Kasumi-1 (cell line): ENCODE measurements at regions not wholly inside any gene's neighbourhood (a gene's known extent, or its start where the extent isn't known, plus 50 kb on each side); places are given as distances from the start of the nearest gene placed in this dataset.

Source experiments
- DNase-seq, 2 experiments: peaks; one replicate each; lab custom pipeline; 2025; lab: John Stamatoyannopoulos, UW

DNA sequence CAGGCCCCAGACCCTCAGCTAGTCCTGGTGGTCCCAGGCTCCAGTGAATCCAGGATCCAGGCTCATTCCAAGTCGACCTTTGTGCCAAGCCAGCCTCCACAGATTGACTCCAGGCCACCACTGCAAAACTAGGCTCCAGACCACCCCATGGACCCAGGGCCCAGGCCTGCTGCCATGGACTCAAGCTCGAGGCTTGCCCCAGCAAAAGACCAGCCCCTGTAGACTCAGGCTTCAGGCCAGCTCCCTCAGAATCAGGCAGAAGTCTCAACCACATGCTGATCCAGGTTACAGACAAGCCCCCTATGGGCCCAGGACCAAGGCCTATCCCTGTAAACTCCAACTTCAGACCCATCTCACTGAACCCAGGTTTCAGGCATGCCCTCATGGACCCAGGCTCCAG is 692.4 kb downstream of the PCDH19 start:
- DNase-seq = no peak

GRCh38 chrX:99705701-99706100 is 704.4 kb downstream of the PCDH19 start:
- DNase-seq = no peak

DNA sequence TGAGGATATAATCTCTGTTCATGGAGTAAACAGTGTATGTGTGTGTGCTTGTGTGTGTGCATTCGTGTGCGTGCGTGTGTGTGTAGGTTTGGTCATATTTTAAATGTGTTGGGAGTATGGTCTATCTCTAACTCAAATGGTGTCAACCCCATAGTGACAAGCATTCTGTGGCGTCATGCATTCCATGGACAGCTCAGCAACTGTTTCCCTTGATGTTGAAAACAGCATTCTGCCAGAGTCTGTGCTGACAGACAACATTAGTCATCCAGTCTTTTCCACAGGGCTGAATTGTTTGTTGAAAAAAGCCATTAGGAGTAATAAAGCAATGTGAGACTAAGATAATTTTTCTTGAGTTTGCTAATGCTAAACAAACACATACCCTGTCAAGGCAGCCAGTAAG is 706.6 kb downstream of the PCDH19 start:
- no peak for DNase-seq

- DNase-seq = no peak
These were observed 711.6 kb downstream of the PCDH19 start for GRCh38 chrX:99698451-99698850.

GRCh38 chrX:99663136-99663535 is 746.9 kb downstream of the PCDH19 start:
- DNase-seq = no peak

- DNase-seq = no peak
These were observed 755.9 kb downstream of the PCDH19 start for GRCh38 chrX:99654188-99654587.

DNA sequence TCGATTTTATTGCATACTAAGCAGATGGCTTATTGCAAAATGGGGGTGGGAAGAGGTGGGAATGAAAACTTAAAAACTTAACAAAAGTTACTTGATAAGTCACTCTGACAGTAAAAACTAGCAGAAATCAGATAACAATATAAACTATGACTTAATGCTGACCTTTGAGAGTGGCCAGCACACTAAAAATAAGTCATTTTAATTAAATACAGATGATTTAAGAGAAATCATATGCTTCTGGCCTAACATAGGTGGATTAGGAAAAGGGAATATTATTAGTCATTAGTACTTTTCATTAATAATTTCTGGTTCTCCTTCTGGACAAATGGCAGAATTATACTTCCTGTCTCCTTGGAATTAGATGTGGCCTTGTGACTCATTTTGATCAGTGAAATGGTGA is 756.7 kb downstream of the PCDH19 start:
- DNase-seq = no peak

DNA sequence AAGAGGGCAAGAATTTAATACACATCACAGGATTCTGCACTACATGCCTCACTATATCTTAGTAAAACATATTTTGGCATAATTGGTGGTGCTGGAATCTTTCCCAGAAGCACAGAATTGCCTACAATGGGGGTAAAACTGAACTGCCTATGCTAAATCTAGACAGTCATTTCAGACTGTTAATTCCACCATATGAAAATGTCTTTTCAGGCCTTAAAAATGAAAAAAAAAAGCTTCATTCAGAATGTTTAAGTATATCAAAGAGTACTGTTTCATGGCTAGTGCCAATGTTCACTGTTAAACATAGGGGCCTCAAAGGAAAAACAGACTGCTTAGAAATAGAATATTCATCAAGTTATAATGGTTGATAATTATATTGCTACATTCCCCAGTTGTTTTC is 797.0 kb downstream of the PCDH19 start:
- no peak for DNase-seq

GRCh38 chrX:99603091-99603814 is 806.8 kb downstream of the PCDH19 start:
- no peak for DNase-seq

GRCh38 chrX:99602107-99602506 is 808.0 kb downstream of the PCDH19 start:
- DNase-seq = no peak

GRCh38 chrX:99588936-99589335 is 821.1 kb downstream of the PCDH19 start:
- no peak for DNase-seq

GRCh38 chrX:99572711-99573110 is 837.4 kb downstream of the PCDH19 start:
- DNase-seq = no peak

GRCh38 chrX:99549381-99549780 is 860.7 kb downstream of the PCDH19 start:
- no peak for DNase-seq

DNA sequence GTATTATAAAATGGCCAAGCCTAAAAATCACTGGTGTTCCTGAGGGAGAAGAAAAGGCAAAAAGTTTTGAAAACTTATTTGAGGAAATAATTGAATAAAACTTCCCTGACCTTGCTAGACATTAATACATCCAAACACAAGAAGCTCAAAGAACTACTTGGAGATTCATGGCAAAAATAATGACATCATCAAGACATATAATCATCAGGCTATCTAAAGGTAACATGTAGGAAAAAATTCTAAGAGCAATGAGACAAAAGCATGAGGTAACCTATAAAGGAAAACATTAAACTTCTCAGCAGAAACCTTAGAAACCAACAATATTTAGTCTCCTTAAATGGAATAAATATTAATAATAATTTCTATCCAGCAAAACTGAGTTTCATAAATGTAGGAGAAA is 887.6 kb downstream of the PCDH19 start:
- no peak for DNase-seq

DNA sequence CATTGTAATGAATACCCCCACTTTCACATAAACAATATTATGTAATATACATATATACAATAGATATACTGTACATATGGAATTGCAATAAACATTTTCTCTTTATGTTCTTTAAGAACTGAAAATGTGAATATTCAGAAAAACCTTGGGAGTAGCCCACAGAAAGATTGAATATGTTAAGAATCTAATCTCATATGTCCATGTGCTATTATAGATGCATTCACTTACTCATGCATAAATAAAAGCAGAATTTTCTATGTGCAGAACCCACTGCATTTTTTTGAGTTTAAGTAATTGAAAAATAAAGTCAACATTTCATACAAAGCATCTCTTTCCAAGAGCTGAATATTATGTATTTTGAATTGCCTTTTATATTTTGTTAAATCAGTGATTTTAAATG is 902.3 kb downstream of the PCDH19 start:
- DNase-seq = no peak

GRCh38 chrX:99495453-99495852 is 914.6 kb downstream of the PCDH19 start:
- no peak for DNase-seq

DNA sequence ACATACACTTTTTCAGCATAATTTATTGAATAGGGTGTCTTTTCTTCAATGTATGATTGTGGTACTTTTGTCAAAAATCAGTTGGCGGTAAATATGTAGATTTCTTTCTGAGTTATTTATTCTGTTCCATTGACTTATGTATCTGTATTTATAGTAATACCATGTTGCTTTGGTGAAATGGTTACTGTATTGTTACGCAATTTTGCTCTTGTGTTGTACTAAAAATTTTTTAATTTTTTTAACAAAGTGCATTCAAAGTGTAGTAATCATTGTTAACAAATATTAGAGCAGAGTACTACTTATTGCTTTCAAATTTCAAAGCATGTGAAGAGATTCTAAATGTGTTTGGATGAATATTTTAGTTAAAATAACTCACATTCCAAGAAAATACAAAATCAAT is 915.4 kb downstream of the PCDH19 start:
- no peak for DNase-seq

DNA sequence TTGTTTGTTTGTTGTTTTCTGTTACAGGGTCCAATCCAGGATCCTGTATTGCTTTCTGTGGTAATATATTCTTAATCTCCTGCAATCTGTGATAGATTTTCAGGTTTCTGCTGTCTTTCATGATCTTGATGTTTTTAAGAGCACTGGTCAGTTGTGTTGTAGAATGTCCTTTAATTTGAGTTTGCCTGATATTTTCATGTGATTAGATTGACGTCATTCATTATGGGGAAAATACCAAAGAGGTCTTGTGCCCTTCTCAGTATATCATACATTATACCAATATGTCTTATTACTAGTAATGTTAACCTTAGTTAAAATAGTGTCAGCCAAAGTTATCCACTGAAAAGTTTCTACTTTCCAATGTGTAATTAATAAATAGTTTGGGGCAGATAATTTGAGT is 929.3 kb downstream of the PCDH19 start:
- DNase-seq = no peak

DNA sequence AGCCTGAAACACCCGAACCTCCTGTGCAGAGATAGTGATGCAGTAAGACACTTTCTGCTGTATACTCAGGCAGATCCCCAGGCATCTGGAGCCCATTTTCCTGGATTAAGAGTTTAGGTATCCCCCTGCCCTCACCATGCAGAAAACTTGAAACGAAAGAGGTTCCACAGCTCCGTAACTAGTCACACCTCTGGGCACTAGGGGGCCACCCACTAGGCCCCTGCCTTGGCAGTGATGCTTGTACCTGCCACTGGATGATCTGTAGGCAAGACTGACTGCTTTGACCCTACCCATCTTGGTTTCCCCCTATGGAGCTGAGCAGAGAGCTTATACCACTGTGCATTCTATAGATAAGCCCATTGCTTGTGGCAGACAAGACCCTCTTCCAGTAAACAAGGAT is 940.6 kb downstream of the PCDH19 start:
- DNase-seq = no peak

- no peak for DNase-seq
These were observed 941.1 kb downstream of the PCDH19 start for GRCh38 chrX:99468993-99469392.

- DNase-seq = no peak
These were observed 948.9 kb downstream of the PCDH19 start for GRCh38 chrX:99461223-99461622.

- DNase-seq = no peak
These were observed 964.7 kb downstream of the PCDH19 start for GRCh38 chrX:99445336-99445735.

DNA sequence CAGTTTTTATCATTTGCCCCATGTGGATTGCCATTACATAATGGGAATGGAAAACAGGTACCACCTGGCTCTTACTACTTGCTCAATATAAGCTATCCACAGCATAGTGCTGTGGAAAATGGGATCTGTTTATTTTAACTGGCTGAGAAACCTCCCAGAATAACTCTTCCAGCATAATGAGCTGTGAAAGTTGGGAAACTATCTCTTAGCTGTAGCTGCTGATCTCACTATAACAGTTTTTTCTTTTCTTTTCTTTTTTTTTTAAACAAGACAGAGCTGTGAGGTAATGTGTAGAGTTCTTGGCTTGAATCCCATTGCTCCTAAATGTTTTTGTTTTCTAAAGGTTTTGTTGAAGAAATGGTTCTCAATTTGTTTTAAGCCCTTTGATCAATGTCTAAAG is 988.3 kb downstream of the PCDH19 start:
- no peak for DNase-seq

- no peak for DNase-seq
These were observed 994.6 kb downstream of the PCDH19 start for GRCh38 chrX:99415470-99415869.

DNA sequence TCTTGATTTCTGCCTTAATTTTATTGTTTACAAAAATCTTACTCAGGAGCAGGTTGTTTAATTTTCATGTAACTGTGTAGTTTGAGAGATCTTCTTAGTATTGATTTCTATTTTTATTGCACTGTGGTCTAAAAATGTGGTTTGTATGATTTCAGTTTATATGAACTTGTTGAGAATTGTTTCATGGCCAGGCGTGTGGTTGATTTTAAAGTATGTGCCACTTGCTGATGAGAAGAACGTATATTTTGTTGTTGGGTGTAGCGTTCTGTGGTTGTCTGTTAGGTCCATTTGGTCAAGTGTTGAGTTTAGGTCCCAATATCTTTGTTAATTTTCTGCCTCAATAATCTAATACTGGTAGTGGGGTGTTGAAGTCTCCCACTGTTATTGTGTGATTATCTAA is 996.8 kb downstream of the PCDH19 start:
- DNase-seq = no peak
